OCI-LY7 (cell line): ENCODE measurements at regions not wholly inside any gene's neighbourhood (a gene's known extent, or its start where the extent isn't known, plus 50 kb on each side); places are given as distances from the start of the nearest gene placed in this dataset.

Experiments used
- EZH2phosphoT487 ChIP-seq: fragments of 200-600 bp; sonication (generic); IDR thresholded peaks from 2 replicates; pipeline ENCODE4 v1.6.1; 2018; ENCODE audit warnings: low read depth, borderline replicate concordance, mild to moderate bottlenecking, mixed run types, antibody characterized with exemption, low read length, moderate library complexity, mixed read lengths
- TF ChIP-seq, protein P1 (sequence below): fragments of 200-600 bp; sonication (generic); conservative IDR thresholded peaks from 2 replicates; pipeline ENCODE4 v1.5.1; 2014; ENCODE audit warnings: mild to moderate bottlenecking, antibody characterized with exemption, low read length, moderate library complexity, mixed read lengths

DNA sequence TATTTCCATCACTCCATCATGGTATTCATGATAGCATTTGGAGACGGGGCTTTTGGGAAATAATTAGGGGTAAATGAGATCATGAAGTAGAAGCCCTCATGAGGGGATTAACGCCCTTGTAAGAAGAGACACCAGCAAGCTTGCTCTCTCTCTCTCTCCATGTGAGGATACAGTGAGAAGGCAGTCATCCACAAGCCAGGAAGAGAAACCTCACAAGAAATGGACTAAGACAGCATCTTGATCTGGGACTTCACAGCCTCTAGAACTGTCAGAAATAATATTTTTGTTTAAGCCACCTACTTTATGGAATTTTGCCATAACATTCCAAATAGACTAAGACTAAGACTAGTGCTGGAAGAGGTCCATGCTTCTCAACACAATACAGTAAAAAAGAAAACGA is 464.6 kb upstream of the GCFC2 start:
- TF ChIP-seq, protein P1, sequence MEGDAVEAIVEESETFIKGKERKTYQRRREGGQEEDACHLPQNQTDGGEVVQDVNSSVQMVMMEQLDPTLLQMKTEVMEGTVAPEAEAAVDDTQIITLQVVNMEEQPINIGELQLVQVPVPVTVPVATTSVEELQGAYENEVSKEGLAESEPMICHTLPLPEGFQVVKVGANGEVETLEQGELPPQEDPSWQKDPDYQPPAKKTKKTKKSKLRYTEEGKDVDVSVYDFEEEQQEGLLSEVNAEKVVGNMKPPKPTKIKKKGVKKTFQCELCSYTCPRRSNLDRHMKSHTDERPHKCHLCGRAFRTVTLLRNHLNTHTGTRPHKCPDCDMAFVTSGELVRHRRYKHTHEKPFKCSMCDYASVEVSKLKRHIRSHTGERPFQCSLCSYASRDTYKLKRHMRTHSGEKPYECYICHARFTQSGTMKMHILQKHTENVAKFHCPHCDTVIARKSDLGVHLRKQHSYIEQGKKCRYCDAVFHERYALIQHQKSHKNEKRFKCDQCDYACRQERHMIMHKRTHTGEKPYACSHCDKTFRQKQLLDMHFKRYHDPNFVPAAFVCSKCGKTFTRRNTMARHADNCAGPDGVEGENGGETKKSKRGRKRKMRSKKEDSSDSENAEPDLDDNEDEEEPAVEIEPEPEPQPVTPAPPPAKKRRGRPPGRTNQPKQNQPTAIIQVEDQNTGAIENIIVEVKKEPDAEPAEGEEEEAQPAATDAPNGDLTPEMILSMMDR: no peak
- no peak for TF ChIP-seq EZH2phosphoT487
